HT-29 (cell line): ENCODE measurements at regions not wholly inside any gene's neighbourhood (a gene's known extent, or its start where the extent isn't known, plus 50 kb on each side); places are given as distances from the start of the nearest gene placed in this dataset.
"Not testable (repeated sequence)": the region's sequence is repeated elsewhere in the genome, so short reads cannot be mapped to it uniquely, and the experiment has no call there.

Source experiments
- DNase-seq: peaks from one replicate; pipeline ENCODE4 v3.0.0-alpha.2; 2015; ENCODE audit warnings: low spot score

- DNase-seq: no peak
Observed at GRCh38 chr2:13676269-13676668, 956.2 kb upstream of the LRATD1 start.

DNA sequence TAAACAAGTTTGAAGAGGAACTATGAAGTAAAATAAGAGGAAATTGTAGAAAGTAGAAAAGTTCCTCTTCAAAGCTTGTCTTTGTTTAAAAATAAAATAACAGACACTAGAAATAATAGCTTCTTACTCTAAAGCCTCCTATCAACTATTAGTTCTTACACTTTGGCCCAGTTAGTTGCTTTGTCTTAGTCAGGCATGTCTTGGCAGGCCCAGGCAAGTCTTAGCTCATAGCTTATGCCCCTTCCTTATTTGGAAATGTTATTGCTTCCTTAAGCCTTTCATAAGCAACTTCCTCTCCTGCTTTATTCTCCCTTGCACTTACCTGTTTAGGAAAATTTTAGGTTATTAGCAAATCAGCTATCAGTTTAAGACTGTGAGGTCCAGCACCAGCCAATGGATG, 950.6 kb upstream of the LRATD1 start:
- DNase-seq: no peak

GRCh38 chr2:13682540-13683272, 949.8 kb upstream of the LRATD1 start:
- no peak for DNase-seq

DNA sequence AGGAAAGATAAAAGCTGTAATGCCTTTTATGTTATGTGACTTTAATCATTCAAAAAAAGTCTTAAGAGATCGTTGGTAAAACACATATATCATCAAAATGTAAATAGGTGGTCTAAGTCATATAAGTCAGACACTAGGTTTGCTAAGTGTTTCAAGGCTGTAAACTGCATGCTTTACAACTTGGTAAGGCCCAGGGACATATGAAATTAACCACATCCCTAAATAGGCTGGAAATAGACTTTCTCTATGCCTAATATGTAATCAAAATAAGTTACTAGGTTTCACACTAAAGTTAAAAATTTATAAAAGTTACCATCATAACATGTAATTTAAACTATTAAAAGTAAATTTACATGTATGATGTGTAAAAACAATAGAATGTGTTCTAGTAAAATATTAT, 946.3 kb upstream of the LRATD1 start:
- no peak for DNase-seq

GRCh38 chr2:13694673-13695072, 937.8 kb upstream of the LRATD1 start:
- DNase-seq: no peak

GRCh38 chr2:13696601-13697000, 935.9 kb upstream of the LRATD1 start:
- DNase-seq: no peak

DNA sequence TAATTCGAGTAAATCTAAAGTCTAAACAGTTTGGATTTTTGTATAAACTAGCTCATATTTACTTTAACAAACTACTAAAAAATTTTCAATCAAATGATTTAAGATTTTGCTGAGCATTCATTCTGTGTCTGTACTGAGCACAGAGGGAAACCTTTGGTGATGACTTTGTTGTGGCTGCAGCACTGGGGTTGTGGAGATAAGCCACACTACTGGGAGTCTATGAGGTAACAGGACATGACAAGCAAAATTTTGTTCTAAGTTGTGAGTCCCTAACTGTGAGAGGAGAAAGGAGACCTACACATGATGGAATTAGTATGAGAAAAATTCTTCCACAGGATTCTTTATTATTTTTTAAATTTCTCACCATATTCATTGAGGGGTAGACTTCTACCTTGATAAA, 933.7 kb upstream of the LRATD1 start:
- DNase-seq: no peak

DNA sequence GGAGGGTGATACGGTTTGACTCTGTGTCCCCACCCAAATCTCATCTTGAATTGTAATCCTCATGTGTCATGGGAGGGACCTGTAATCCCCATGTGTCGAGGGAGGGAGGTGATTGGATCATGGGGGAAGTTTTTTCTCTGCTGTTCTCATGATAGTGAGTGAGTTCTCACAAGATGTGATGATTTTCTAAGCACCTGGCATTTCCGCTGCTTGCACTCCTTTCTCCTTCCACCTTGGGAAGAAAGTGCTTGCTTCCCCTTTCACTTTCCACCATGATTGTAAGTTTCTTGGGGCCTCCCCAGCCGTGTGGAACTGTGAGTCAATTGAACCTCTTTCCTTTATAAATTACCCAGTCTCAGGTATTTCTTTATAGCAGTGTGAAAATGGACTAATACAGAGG, 932.6 kb upstream of the LRATD1 start:
- DNase-seq: not testable (repeated sequence)

DNA sequence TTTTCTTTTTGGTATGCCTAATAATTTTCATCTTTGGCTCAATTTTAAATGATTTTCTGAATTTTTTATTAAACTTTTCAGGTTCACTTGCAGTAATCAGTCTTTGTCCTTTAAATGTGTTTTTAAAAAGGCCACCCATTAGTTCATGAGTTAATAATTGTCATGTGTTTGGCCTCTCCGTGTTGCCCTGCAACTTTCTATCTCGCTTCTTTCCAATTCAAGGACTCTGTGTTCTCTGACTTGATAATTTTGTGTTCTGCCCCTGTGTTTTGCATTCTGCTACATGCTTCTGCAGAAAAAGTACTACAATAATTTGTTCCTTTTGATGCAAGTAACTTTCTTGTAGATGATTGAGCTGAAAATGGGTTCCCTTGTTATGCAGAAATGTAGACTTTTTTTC, 921.4 kb upstream of the LRATD1 start:
- no peak for DNase-seq

DNA sequence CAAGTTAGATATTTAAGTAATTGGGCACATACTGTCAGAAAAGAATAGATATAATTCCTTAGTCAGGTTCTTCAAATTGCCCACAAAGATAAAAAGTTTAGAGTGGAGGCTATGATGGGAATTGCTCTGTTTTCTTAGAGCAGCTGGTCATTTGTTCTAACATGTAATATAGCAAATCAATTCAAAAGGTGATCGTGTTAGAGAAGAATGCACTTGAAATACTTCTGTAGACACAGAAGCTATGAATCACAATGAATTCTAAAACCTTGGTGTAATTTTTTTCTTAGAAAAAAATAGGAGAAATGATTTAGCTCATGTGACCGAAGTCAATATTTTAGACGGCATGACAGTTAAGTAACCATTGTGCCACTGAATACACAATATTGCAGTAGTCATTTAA, 918.1 kb upstream of the LRATD1 start:
- DNase-seq: no peak

GRCh38 chr2:13725945-13726344, 906.6 kb upstream of the LRATD1 start:
- DNase-seq: no peak

DNA sequence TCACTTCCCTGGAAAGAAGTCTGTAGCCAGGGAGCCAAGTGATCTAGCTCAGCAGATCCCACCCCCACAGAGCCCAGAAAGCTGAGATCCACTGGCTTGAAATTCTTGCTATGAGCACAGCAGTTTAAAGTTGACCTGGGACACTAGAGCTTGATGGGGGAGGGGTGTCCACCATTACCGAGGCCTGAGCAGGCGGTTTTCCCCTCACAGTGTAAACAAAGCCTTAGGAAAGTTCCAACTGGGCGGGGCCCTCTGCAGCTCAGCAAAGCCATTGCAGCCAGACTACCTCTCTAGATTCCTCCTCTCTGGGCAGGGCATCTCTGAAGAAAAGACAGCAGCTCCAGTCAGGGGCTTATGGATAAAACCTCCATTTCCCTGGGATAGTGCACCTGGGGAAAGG, 887.2 kb upstream of the LRATD1 start:
- peak; percentile 3 for DNase-seq

GRCh38 chr2:13751955-13752354, 880.6 kb upstream of the LRATD1 start:
- DNase-seq: no peak

DNA sequence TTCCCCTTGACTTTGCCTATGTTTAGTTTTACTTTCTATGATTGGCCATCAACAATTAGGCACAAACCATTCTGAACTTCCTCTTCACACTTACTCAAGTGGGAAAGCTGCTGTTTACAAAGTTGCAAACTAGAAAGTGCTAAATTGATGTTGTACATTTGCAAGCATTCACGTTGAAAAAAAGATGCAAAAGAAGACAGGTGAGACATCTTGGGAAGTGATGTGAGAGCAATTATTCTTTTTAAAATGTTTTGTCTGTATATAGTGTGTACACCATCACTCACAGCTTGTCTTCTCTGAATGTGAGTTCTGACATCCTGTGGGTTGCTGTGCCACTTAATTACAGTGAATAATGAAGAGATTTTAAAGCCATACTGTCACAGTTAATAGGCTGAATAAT, 874.1 kb upstream of the LRATD1 start:
- no peak for DNase-seq

GRCh38 chr2:13768274-13768673, 864.2 kb upstream of the LRATD1 start:
- DNase-seq: no peak

GRCh38 chr2:13770279-13770678, 862.2 kb upstream of the LRATD1 start:
- no peak for DNase-seq

DNA sequence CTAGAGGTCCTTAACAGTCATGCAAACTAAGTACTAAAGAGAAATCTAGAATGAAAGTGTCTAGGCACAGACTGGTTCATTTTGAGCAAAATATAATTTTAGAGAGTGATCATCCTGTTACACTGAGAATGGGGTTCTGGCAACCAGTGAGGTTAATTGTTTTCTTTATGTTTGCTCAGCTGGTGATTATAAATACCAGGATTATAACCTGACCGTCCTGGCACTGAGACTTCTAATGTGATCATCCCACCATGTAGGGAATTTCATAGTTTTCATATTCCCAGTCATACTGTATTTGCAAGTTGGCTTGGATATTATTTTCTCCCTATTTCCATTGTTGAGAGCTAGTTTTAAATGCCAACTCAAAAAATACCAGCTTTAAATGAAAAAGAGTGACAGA, 852.5 kb upstream of the LRATD1 start:
- DNase-seq: no peak

- DNase-seq: no peak
Observed at GRCh38 chr2:13791019-13791547, 841.4 kb upstream of the LRATD1 start.

- DNase-seq: no peak
Observed at GRCh38 chr2:13806539-13806938, 826.0 kb upstream of the LRATD1 start.

DNA sequence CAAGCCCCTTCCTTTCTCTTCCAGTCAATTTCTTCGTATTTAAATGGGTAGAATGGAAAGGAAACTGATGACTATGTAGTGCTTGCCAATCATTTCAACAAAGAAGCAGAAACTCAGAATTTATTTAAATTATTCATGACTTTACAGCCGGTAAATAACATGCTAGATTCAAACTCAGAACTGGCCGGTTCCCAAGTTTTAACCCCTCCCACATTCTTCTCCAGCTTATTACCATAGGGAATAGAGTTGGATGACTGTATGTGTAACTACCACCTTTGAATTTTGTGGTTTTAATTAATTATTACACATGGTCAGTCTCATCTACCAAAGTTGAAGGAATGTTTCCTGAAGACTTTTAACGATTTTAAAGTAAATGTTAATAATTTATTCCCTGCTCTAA, 819.3 kb upstream of the LRATD1 start:
- no peak for DNase-seq

- no peak for DNase-seq
Observed at GRCh38 chr2:13818002-13818401, 814.5 kb upstream of the LRATD1 start.

GRCh38 chr2:13819896-13820295, 812.6 kb upstream of the LRATD1 start:
- no peak for DNase-seq

DNA sequence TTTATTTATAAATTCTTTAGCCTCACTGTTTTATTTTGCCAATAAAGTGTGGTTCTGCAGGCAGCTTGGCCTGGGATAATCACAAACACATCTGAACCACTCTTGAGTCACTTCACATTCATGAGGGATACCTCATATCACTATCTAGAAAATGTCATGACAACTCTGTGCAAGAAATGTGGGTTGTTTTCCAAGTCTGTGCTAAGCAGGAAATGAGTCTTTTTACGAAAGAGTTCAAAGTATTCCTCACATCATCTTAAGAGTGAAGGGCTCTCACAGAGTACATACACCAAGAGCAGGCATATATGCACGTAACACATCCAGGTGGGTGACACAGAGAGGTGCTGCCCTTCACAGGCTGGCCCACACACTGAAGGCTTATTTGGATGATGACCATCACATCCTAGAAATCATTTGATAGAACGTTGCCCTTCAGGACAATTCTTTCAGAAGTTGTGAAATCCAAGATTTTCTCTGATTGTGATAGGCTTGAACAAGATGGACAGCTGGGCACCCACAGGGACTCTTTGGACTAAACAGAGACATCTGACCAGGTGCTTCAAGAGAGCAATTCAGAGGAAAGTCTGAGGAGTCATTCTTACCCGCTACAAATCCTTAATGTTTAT, 811.1 kb upstream of the LRATD1 start:
- no peak for DNase-seq
